A549 (cell line): ENCODE measurements at regions not wholly inside any gene's neighbourhood (a gene's known extent, or its start where the extent isn't known, plus 50 kb on each side); places are given as distances from the start of the nearest gene placed in this dataset.

Source experiments
- CEBPB ChIP-seq, 2 experiments: fragments of >200 bp in 1 of 2; sonication (Bioruptor Twin) in 1 of 2; formaldehyde crosslinking in 1 of 2; IDR thresholded peaks; 2 replicates each; pipeline ENCODE4 v1.6.1; 2012 to 2016
- EP300 ChIP-seq, 2 experiments: fragments of >200 bp; sonication (Bioruptor Twin); formaldehyde crosslinking; IDR thresholded peaks; 2 replicates in 1 of 2; 3 replicates in 1 of 2; pipeline ENCODE4 v1.6.1; 2016 to 2017
- HDAC2 ChIP-seq: fragments of 200-600 bp; sonication (generic); IDR thresholded peaks from 2 replicates; pipeline ENCODE4 v1.6.1; 2016
- KDM1A ChIP-seq: fragments of 200-600 bp; sonication (generic); IDR thresholded peaks from 2 replicates; pipeline ENCODE4 v1.6.1; 2016; ENCODE audit warnings: low read depth, mild to moderate bottlenecking
- NPAS2 ChIP-seq: fragments of 250-450 bp; sonication (Bioruptor Pico); IDR thresholded peaks from 2 replicates; pipeline ENCODE4 v1.8.0; 2022; ENCODE audit warnings: mild to moderate bottlenecking, moderate library complexity, borderline replicate concordance
- POLR2A ChIP-seq: IDR thresholded peaks from 2 replicates; pipeline ENCODE4 v1.6.1; 2012; ENCODE audit warnings: mild to moderate bottlenecking, low read length
- RCOR1 ChIP-seq: fragments of 150-350 bp; IDR thresholded peaks from 2 replicates; pipeline ENCODE4 v1.6.1; 2014; ENCODE audit warnings: antibody characterized with exemption, low read length, low read depth
- ZFP36 ChIP-seq: fragments of 450-650 bp; IDR thresholded peaks from 2 replicates; pipeline ENCODE4 v1.6.1; 2014; ENCODE audit warnings: borderline replicate concordance; ENCODE audit not compliant: partially characterized antibody
- TF ChIP-seq, protein P1 (sequence below): fragments of >200 bp; sonication (Bioruptor Twin); formaldehyde crosslinking; IDR thresholded peaks from 3 replicates; pipeline ENCODE4 v1.5.1; 2016
- TF ChIP-seq, protein P2 (sequence below): fragments of 250-450 bp; sonication (Bioruptor Pico); IDR thresholded peaks from 2 replicates; pipeline ENCODE4 v1.5.0; 2021; ENCODE audit warnings: mild to moderate bottlenecking, moderate library complexity, borderline replicate concordance

DNA sequence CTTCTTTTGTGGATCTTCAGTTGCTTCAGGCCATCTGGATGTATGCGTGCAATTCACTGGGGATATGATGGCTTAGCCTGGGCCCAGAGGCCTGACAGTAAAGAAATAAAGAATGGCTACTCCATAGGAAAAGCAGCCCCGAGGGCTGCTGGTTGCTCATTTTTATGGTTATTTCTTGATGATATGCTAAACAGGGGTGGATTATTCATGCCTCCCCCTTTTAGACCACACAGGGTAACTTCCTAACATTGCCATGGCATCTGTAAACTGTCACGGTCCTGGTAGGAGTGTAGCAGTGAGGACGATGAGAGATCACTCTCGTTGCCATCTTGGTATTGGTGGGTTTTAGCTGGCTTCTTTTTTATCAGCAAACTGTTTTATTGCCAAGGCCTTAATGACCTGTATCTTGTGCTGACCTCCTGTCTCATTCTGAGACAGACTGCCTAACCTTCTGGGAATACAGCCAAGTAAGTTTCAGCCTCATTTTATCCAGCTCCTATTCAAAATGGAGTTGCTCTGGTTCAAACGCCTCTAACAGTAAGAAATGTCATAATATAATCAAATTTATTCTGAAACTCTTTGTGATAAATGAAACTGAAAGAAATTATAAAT lies 60.5 kb downstream of the DSEL start:
- TF ChIP-seq, protein P1, sequence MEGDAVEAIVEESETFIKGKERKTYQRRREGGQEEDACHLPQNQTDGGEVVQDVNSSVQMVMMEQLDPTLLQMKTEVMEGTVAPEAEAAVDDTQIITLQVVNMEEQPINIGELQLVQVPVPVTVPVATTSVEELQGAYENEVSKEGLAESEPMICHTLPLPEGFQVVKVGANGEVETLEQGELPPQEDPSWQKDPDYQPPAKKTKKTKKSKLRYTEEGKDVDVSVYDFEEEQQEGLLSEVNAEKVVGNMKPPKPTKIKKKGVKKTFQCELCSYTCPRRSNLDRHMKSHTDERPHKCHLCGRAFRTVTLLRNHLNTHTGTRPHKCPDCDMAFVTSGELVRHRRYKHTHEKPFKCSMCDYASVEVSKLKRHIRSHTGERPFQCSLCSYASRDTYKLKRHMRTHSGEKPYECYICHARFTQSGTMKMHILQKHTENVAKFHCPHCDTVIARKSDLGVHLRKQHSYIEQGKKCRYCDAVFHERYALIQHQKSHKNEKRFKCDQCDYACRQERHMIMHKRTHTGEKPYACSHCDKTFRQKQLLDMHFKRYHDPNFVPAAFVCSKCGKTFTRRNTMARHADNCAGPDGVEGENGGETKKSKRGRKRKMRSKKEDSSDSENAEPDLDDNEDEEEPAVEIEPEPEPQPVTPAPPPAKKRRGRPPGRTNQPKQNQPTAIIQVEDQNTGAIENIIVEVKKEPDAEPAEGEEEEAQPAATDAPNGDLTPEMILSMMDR, result no peak
- TF ChIP-seq EP300 (IDR thresholded peaks at IDR 0.05) (no peak), CEBPB (IDR thresholded peaks at IDR 0.05) (no peak), KDM1A (no peak), ZFP36 (no peak), RCOR1 (no peak), NPAS2 (CRISPR knock-in tag) (no peak), HDAC2 (no peak), POLR2A (no peak)
- TF ChIP-seq, protein P2, sequence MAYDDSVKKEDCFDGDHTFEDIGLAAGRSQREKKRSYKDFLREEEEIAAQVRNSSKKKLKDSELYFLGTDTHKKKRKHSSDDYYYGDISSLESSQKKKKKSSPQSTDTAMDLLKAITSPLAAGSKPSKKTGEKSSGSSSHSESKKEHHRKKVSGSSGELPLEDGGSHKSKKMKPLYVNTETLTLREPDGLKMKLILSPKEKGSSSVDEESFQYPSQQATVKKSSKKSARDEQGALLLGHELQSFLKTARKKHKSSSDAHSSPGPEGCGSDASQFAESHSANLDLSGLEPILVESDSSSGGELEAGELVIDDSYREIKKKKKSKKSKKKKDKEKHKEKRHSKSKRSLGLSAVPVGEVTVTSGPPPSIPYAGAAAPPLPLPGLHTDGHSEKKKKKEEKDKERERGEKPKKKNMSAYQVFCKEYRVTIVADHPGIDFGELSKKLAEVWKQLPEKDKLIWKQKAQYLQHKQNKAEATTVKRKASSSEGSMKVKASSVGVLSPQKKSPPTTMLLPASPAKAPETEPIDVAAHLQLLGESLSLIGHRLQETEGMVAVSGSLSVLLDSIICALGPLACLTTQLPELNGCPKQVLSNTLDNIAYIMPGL (CRISPR knock-in tag), result no peak
